ENCODE measurements at regions not wholly inside any gene's neighbourhood (a gene's known extent, or its start where the extent isn't known, plus 50 kb on each side); places are given as distances from the start of the nearest gene placed in this dataset.

- TF ChIP-seq CTCF (IDR thresholded peaks at IDR 0.05), result no peak
- TF ChIP-seq POLR2AphosphoS5 (IDR thresholded peaks at IDR 0.05; ENCODE audit: insufficient read depth in 1 of 2, low read depth in 1 of 2), result no peak
Observed at GRCh38 chr13:74978591-74978990, 503.4 kb downstream of the TBC1D4 start.
